Liver (tissue), 8 donors: ENCODE measurements at regions not wholly inside any gene's neighbourhood (a gene's known extent, or its start where the extent isn't known, plus 50 kb on each side); places are given as distances from the start of the nearest gene placed in this dataset.

ENCODE experiments used
- DNase-seq: peaks from one replicate; pipeline ENCODE4 v3.0.0-alpha.2; 2017; ENCODE audit warnings: low spot score
- H3K27ac ChIP-seq, 2 donors: one replicate each; pipeline ENCODE4 v1.7.0; 2013; ENCODE audit warnings: inconsistent platforms in 2 of 2, low read length in 2 of 2, control low read depth in 1 of 2, low read depth in 1 of 2, mild to moderate bottlenecking in 1 of 2
- H3K27me3 ChIP-seq, 4 donors: one replicate each; pipeline versions ENCODE4 v1.6.1 to v1.7.0; 2013; ENCODE audit warnings: low read length in 3 of 4, inconsistent platforms in 1 of 4, mild to moderate bottlenecking in 1 of 4, moderate library complexity in 1 of 4; ENCODE audit not compliant: control insufficient read depth in 4 of 4, insufficient read depth in 4 of 4
- H3K36me3 ChIP-seq, 4 donors: one replicate each; pipeline versions ENCODE4 v1.6.1 to v1.7.0; 2013; ENCODE audit warnings: low read length in 3 of 4, mild to moderate bottlenecking in 3 of 4, low read depth in 1 of 4, moderate library complexity in 1 of 4; ENCODE audit not compliant: control insufficient read depth in 4 of 4, insufficient read depth in 3 of 4
- H3K4me1 ChIP-seq, 4 donors: one replicate each; pipeline versions ENCODE4 v1.6.1 to v1.7.0; 2013; ENCODE audit warnings: low read length in 3 of 4, mild to moderate bottlenecking in 3 of 4, moderate library complexity in 1 of 4; ENCODE audit not compliant: control insufficient read depth in 4 of 4, insufficient read depth in 4 of 4
- H3K4me3 ChIP-seq, 3 donors: one replicate each; pipeline versions ENCODE4 v1.6.1 to v1.7.0; 2013; ENCODE audit warnings: low read length in 3 of 3, control low read depth in 1 of 3, low read depth in 1 of 3, mild to moderate bottlenecking in 1 of 3
- H3K9ac ChIP-seq, 2 donors: one replicate each; pipeline ENCODE4 v1.7.0; 2013; ENCODE audit warnings: low read length in 2 of 2, mild to moderate bottlenecking in 2 of 2, moderate library complexity in 2 of 2, control low read depth in 1 of 2, low read depth in 1 of 2
- H3K9me3 ChIP-seq, 4 donors: one replicate each; pipeline versions ENCODE4 v1.6.1 to v1.7.0; 2013; ENCODE audit warnings: low read length in 3 of 4; ENCODE audit not compliant: control insufficient read depth in 4 of 4
- ATF3 ChIP-seq: IDR thresholded peaks from 2 replicates; pipeline ENCODE4 v1.6.1; 2016; ENCODE audit warnings: antibody characterized with exemption
- CTCF ChIP-seq: fragments of 150-350 bp; IDR thresholded peaks from 2 replicates; pipeline ENCODE4 v1.5.1; 2017; ENCODE audit warnings: improper control_type of control experiment, low read depth, low read length; ENCODE audit not compliant: missing input control
- EGR1 ChIP-seq, 2 donors: IDR thresholded peaks; 2 replicates each; pipeline ENCODE4 v1.6.1; 2016 to 2018; ENCODE audit warnings: antibody characterized with exemption in 2 of 2, low read depth in 2 of 2
- FOXA1 ChIP-seq: IDR thresholded peaks from 2 replicates; pipeline ENCODE4 v1.6.1; 2016; ENCODE audit warnings: antibody characterized with exemption
- FOXA2 ChIP-seq: IDR thresholded peaks from 2 replicates; pipeline ENCODE4 v1.6.1; 2016; ENCODE audit warnings: antibody characterized with exemption
- HNF4A ChIP-seq, 2 donors: conservative IDR thresholded peaks; 2 replicates each; pipeline ENCODE4 v1.6.1; 2016; ENCODE audit warnings: antibody characterized with exemption in 2 of 2, mild to moderate bottlenecking in 2 of 2
- HNF4G ChIP-seq: IDR thresholded peaks from 2 replicates; pipeline ENCODE4 v1.6.1; 2016; ENCODE audit warnings: antibody characterized with exemption
- JUND ChIP-seq, 2 donors: IDR thresholded peaks; 2 replicates each; pipeline ENCODE4 v1.6.1; 2016; ENCODE audit warnings: antibody characterized with exemption in 2 of 2
- NR2F2 ChIP-seq: IDR thresholded peaks from 2 replicates; pipeline ENCODE4 v1.6.1; 2016; ENCODE audit warnings: antibody characterized with exemption
- RAD21 ChIP-seq, 2 donors: IDR thresholded peaks; 2 replicates each; pipeline ENCODE4 v1.6.1; 2016; ENCODE audit warnings: antibody characterized with exemption in 2 of 2, mild to moderate bottlenecking in 2 of 2
- REST ChIP-seq: IDR thresholded peaks from 2 replicates; pipeline ENCODE4 v1.6.1; 2016; ENCODE audit warnings: antibody characterized with exemption, mild to moderate bottlenecking
- RXRA ChIP-seq, 2 donors: IDR thresholded peaks; 2 replicates each; pipeline ENCODE4 v1.6.1; 2017 to 2018; ENCODE audit warnings: antibody characterized with exemption in 2 of 2, mild to moderate bottlenecking in 1 of 2
- SP1 ChIP-seq: IDR thresholded peaks from 2 replicates; pipeline ENCODE4 v1.6.1; 2018; ENCODE audit warnings: antibody characterized with exemption, mild to moderate bottlenecking
- TAF1 ChIP-seq: conservative IDR thresholded peaks from 2 replicates; pipeline ENCODE4 v1.6.1; 2016; ENCODE audit warnings: antibody characterized with exemption, mild to moderate bottlenecking
- YY1 ChIP-seq: IDR thresholded peaks from 2 replicates; pipeline ENCODE4 v1.6.1; 2016; ENCODE audit warnings: antibody characterized with exemption, mild to moderate bottlenecking
- ZBTB33 ChIP-seq: IDR thresholded peaks from 2 replicates; pipeline ENCODE4 v1.6.1; 2016; ENCODE audit warnings: antibody characterized with exemption
- WGBS: extraction: QIAGEN DNeasy Blood & Tissue Kit; methylation state at CpG from one replicate; pipeline ENCODE4 v1.1.7; 2013; 5-methylcytosine and 5-hydroxymethylcytosine counted together
- donor health status: healthy.
- donor health status: healthy.
- donor health status: healthy.
- donor health status: healthy.
- donor health status: healthy.

- Histone ChIP-seq H3K36me3 (no peaks in the 10 kb centered on the region), H3K27me3 (peaks cover 0 to 8% (median 1%) of the 10 kb centered on the region in 4 donors), H3K9me3 (no peaks in the 10 kb centered on the region), H3K4me3 (no peak overlapping the region), H3K27ac (no peak overlapping the region), H3K4me1 (no peaks in the 10 kb centered on the region), H3K9ac (no peak overlapping the region)
- DNase-seq, result no peak
- WGBS, result 79% methylated on average over 7 of the region's 7 CpGs
- TF ChIP-seq REST (no peak), HNF4G (no peak), YY1 (no peak), FOXA1 (no peak), TAF1 (no peak), RXRA (IDR thresholded peaks at IDR 0.05) (no peak), ATF3 (no peak), NR2F2 (no peak), EGR1 (IDR thresholded peaks at IDR 0.05; ENCODE audit: low read depth in 2 of 2) (no peak), RAD21 (IDR thresholded peaks at IDR 0.05) (no peak), ZBTB33 (no peak), JUND (IDR thresholded peaks at IDR 0.05) (no peak), FOXA2 (no peak), CTCF (no peak)
Measured at GRCh38 chr3:150068440-150069153, 97.9 kb upstream of the PFN2 start.

- Histone ChIP-seq H3K9me3 (no peaks in the 10 kb centered on the region), H3K27me3 (peaks cover 0 to 8% (median 1%) of the 10 kb centered on the region in 4 donors), H3K4me3 (no peak overlapping the region), H3K36me3 (no peaks in the 10 kb centered on the region), H3K27ac (no peak overlapping the region), H3K4me1 (no peaks in the 10 kb centered on the region), H3K9ac (no peak overlapping the region)
- no peak for TF ChIP-seq RAD21 (IDR thresholded peaks at IDR 0.05)
- no peak for TF ChIP-seq TAF1
- TF ChIP-seq RXRA (IDR thresholded peaks at IDR 0.05), result no peak
- TF ChIP-seq YY1, result no peak
- TF ChIP-seq HNF4A (conservative IDR thresholded peaks at IDR 0.05), result no peak
- TF ChIP-seq REST, result no peak
- TF ChIP-seq EGR1 (IDR thresholded peaks at IDR 0.05; ENCODE audit: low read depth in 2 of 2), result no peak
- TF ChIP-seq CTCF, result no peak
- no peak for TF ChIP-seq SP1
- no peak for TF ChIP-seq NR2F2
- no peak for DNase-seq
- WGBS, result 59% methylated on average over 3 of the region's 3 CpGs
Measured at GRCh38 chr3:150067561-150067960, 96.9 kb upstream of the PFN2 start.
